ENCODE measurements at regions not wholly inside any gene's neighbourhood (a gene's known extent, or its start where the extent isn't known, plus 50 kb on each side); places are given as distances from the start of the nearest gene placed in this dataset.

GRCh38 chr11:122509091-122509490, 146.4 kb upstream of the UBASH3B start:
- TF ChIP-seq EZH2 (IDR thresholded peaks at IDR 0.05) = no peak
- no peak for TF ChIP-seq POLR2AphosphoS5 (IDR thresholded peaks at IDR 0.05; ENCODE audit: borderline replicate concordance, low read depth, low read length)
- TF ChIP-seq FOXP2 (optimal IDR thresholded peaks at IDR 0.05; ENCODE audit: control extremely low read depth, extremely low read length, insufficient read depth) = no peak

All from SK-N-MC (cell line).